Activated gamma-delta T cell treated with anti-CD3 and anti-CD28 coated beads, Interleukin-2, amount 50 U/mL, for 16 hours (primary cell): ENCODE measurements at regions not wholly inside any gene's neighbourhood (a gene's known extent, or its start where the extent isn't known, plus 50 kb on each side); places are given as distances from the start of the nearest gene placed in this dataset.

Experiments used
- DNase-seq: peaks from one replicate; pipeline ENCODE4 v3.0.0-alpha.2; 2020; ENCODE audit warnings: low read depth

DNA sequence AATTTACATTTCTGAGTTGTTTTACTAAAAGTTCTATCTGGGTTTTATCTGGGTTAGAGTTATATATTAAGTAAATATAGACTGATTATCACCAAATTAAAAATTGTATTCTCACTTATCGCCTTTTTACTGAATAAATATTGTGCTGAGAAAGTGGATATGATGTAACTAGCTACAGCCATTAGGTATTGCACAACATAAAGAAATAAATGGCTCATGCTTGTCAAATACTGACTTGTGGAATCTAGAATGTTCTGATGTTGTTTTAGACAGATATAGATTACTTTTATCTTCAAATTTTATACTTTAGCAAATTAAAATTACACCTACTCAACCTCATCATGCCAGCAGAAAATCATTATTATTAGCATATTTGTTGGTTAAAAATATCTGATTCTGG, 1277.1 kb upstream of the MIR17HG start:
- DNase-seq = no peak

DNA sequence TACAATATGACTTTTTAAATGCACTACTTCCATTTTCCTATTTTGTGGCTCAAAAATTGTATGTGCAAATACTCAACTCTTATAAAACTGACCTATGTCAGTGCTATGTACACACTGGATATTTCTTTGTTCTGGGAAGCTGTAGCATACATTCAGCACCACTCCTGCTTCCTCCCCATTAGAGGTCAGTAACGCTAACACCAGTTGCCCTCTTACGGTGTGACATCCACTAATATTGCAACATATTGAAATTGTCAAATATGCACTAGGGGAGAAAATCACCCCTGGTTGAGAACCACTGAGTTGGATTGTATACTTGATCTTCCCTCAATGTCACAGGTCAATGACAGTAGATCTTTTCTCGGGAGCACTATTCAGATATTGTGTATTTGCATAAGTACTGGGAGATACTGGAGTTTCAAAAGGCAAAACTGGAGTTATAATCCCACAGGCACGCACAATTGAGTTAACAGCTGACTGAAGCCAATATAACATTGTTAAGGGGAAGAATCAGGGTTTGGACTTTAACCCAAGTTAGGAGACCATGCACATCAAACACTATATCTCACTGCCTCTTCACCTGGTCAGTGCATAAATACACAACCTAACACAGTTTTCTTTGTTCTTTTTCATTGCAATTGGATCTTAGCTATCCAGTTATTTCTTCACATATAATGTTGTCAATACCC, 1276.5 kb upstream of the MIR17HG start:
- DNase-seq = no peak

DNA sequence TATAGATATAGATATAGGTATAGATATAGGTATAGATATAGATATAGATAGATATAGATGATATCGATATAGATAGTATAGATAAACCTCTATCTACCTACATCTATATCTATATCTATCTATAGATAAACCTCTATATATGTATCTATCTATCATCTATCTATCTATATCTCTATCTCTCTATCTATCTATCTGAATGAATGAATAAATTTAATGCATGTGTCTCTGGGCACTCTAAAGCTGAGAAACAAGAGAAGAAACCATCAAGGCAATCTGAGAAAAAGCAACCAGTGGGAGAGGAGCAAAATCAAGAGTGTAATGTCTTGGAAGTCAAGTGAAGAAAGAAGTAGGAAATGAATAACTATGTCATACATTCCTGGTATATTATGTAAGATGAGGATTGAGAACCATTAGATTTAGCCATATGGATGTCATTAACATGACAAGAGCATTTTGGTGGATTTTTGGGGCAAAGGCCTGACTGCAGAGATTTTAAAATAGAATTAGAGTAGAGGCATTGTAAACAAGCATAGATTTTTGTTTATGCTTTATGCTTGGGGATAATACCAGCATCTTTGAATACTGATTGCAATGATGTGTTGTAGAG, 1262.7 kb upstream of the MIR17HG start:
- no peak for DNase-seq

DNA sequence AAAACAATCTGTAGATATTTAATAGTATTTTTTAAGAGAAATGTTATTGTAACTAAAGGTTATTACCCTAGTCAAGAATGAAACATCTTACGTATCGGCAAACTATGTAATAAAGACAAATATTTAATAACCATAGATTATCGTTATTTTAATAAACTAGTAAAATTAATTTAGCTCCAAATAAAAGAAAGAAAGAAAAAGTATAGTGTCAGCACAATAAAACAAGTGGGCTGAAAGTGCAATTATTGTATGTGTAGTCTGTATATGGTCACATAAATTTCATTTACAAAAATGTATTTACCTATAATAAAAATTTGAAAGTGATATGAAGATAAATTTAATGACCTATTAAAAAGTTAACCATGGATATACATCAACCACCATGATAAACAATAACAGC, 1258.4 kb upstream of the MIR17HG start:
- DNase-seq = no peak

DNA sequence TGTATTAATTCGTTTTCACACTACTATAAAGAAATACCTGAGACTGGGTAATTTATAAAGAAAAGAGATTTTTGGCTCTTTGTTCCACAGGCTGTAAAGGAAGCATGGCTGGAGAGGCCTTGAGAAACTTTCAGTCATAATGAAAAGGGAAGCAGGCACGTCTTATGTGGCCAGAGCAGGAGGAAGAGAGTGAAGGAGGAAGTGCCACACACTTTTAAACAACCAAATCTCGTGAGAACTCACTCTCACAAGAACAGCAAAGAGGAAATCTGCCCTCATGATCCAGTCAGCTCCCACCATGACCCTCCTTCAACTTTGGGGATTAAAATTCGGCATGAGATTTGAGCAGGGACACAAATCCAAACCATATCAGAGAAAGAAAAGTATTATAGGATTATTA, 1255.9 kb upstream of the MIR17HG start:
- no peak for DNase-seq

DNA sequence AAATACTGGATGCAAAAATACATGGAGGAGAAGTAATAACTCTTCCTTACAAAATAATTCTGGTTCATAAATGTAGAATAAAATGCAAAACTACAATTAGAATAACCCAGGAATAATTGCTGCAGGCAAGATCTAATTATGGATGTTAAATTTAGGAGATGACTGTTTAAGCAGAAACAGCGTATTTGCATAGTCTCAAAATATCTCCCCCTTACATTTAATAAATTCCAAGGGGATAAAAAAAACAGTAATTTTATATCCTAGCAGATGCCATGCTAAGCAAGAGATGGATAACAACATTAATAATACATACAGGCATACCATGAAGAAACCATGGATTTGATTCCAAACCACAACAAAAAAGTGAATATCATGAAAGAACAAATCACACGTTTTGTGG, 1253.1 kb upstream of the MIR17HG start:
- no peak for DNase-seq

DNA sequence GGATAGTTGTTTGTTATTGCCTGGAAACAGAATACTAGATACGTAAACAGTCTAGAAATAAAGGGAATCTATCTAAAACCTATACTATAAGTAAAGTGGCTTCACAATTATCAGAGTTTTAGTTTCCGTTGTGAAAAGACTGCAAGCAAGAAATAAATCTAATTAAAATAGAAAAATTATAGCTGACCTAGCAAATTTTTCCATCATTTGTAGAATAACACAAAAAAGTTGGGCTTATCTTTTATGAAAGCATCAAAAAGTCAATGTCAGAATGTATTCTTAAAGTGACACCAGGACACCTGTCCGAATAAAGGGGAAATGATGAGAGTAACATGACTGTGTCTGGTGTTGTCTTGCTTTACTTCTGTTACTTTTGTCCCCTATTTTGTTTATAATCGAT, 1248.9 kb upstream of the MIR17HG start:
- no peak for DNase-seq

DNA sequence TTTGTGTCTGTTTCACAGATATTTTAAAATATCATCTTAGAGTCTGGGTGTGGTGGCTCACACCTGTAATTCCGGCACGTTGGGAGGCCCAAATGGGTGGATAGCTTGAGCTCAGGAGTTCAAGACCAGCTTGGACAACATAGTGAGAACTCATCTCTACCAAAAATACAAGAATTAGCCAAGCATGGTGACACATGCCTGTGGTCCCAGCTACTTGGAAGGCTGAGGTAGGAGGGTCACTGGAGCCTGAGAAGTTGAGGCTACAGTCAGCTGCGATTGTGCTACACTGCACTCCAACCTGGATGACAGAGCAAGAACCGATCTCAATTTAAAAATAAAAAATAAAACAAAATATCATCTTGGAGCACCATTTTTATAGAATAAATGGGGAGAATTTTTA, 1247.6 kb upstream of the MIR17HG start:
- DNase-seq = no peak

DNA sequence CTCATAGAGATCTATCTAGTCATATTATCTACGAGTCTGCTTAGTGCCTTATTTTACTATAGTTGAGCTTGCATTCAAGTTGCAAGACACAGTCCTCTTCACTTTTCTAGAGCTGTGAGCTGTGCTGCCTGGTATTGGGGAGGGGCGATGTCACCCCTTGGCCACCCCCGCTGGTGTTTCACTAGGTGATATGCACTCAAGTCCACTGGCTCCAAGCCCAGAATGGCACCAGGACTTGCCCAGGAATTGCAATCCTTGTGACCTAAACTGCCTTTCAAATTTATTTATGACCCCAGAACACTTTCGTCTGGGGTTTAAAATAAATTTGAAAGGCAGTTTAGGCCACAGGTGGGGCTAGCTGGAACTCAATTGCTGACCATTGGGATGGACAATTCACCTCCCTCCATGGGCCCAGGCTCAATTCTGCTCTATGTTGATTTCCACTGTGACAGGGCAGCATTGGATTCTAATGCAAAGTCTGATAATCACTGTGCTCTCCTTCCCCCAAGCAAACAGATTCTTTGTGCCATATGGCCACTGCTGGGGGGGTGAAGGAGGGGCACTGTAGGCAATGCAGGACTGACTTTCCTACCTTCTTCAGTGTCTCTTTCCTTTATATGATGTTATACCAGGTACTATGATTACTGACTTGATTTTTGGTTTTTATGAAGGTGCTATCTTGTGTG, 1244.2 kb upstream of the MIR17HG start:
- no peak for DNase-seq

DNA sequence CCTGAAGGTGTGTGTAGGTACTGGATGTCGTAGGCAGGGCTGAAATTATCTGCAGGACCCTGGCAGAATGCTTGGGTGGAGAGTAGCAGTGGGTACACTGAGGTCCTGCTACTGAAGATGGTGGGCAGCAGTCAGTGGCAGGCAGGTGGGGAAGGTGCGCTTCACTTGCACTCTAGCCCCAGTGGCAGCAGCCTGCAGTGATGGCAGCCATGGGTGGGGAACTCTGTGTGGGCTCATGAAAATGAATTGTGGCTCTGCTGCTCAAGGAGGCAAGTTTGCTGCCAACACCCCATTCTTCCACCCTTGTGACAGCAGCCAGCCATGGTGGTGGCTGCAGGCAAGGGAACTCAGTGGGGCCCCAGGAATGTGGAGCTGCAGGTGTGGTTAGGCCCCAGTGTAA, 1242.7 kb upstream of the MIR17HG start:
- no peak for DNase-seq

DNA sequence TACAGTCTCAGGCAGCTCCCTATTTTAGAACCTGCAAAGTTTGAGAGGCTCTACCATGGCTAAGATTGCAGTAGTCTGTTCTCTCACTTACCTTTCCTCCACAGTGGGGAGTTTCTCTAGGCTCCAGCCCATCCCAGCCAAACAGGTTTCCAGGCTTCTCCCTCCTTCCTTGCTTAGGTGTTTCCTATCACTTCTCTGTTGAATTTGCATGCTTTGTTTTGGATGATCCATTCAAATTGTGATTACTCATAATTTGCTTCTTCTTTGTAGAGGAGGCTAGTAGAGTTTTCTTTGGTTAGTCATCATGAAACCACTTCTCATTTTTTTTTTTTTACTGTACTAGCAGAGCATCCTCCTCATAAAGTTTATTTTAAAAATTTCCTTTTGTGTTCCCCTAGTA, 1242.2 kb upstream of the MIR17HG start:
- DNase-seq = no peak

DNA sequence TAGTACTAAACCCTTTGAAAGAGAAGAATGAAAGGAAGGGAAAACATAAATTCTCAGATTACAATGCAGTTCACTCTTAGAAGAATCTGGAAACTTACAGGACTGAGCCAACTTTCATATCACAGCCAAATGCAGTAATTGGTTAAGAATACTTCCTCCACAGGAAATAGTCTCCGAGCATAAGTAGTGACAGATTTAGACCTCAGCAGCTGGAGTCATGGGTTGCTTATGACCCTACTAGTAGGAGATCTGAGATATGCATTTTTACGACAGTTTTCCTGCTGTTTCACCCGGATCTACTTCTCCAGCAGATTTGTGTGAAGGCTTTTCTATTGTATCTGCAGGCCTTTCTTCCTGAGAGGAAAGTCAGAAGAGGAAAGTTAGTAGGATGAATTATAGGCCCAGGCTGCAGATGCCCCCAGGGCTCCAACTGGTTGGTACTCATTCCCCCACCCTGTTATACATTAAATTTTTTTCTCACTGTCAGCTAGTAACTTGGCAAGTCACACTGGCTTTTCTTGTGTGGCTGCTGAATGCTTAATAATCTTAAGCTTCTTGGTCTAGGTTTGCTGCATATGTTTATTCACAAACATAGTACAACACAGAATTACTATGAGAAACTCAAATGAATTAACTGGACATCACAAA, 1241.5 kb upstream of the MIR17HG start:
- no peak for DNase-seq

DNA sequence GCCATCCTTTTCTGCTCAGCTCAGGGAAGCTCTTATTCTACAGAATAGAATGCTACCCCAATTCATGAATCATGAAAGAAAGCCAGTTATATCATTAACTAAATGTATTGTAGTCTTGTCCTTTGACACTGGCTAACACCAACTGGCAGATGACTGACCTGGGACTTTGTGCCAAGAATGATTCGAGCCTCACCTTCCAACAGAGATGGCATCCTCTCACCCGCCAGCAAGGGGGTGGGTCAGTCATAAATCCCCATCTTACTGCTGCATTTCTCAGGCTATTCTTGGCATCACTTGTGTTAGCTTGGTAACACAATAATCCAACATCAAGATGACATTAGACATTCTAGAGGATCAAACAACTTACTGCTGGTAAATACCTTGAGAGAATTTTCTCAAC, 1239.8 kb upstream of the MIR17HG start:
- DNase-seq = no peak

DNA sequence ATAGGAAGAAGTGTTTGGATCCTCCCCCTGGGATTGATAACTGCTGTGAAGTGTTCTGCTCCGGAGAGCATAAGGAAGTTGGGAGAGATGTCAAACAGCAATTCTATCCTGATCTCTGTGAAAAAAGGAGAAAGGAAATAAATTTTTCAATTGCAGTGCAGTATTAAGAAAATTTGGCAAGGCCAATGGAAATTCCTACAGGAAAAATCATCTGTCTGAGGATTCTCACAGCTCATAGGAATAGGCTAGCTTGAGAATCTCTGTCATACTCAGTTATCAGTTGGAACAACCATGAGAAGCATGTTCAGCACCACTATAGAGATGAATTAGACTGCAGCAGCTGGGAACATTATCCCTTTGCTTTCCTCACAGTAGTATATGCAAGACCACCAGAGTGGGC, 1238.9 kb upstream of the MIR17HG start:
- DNase-seq = no peak

DNA sequence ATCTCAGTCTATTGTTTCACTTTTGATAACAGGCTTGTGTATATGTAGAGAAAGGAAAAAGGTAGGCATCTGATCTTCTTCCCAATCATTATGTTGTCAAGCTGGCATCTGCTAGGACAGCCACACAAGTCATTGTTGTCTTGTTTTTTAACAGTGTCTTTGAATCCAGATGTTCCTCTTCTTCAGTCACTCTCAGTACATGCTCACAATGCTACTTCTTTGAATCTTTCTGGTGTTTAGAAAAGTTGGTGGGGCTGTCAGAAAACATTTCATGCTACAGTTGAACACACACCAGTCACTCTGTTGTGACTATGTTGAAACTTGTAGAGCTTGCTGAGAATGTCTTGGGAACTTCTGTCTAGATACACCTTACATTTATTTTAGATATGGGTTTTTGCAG, 1231.4 kb upstream of the MIR17HG start:
- no peak for DNase-seq

DNA sequence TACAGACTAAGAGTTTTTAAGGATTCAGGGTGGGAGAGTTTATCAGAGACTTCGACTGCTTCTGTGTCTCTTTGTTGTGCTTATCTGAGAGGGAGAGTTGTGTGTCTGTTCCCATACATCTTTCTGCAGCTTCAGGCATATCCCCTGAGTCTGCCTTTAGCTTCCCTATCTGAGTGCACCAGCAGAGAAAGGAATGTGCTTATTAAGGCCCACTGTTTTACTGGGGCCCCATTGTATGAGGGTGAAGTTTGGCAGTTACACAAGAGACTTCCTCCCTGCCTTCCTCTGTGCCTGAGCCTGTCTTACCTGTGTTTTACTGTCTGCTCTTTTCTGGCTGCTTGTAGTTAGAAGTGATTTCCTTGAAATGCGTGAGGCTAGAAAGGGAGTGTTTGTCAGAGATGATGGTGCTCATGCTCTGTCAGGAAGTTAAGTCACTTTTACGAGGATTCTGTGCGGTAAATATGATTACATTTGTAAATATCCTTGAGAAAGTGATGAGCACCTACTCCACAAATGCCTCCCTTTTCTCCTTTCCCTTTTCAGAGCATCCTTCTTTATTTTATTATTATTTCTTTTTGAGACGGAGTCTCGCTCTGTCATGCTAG, 1228.9 kb upstream of the MIR17HG start:
- no peak for DNase-seq

DNA sequence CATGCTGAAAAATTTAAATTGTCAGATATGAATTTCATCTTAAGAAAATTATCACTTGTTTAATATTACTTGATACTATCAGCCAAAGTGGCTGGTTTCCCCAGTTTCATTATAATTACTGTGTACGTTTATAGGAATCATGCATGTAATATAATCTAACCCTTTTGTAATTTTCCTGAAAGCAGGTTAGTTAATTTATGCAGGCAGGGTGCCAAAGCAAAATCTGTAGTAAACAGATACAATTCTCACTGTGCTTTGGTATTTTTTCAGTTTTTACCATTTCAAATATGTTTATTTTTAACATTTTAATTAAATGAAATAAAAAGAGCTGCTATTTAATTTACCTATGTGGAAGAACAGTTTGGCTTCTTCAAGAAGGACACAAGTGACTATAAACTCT, 1227.5 kb upstream of the MIR17HG start:
- no peak for DNase-seq

DNA sequence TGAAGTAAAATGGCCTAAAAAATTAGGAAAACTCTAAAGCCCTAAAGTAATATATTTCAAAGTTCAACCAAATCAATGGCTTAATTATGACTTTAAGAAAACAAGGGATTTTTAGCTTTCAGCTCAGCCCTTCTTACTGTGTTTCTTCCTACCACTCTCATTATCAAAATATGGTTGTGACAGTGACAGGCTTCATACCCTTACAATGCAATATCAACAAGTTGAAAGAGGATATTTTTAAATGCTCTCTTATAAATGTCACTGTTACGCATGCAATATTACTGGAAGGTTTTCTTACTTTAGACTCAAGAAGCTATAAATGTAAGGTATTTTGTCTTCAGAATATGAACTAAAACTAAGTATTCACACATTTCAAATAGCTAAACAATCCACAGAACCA, 1225.7 kb upstream of the MIR17HG start:
- no peak for DNase-seq

DNA sequence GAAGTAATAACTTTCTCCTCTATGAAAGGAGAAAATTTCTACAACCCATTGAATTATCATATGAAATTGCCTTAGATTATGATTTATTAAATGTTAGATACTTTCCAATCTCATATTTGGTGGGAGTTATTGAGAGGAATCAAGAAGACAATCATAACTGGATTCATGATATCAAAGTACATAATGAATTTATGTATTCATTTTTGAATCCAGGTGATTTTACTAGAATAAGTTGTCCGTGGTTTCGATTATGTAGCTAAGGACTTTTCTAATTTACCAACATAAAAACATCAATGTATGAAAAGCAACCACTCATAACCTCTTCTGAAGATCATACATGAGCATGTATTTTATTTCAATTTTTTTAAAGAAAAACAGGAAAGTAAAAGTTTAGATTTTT, 1225.0 kb upstream of the MIR17HG start:
- no peak for DNase-seq

DNA sequence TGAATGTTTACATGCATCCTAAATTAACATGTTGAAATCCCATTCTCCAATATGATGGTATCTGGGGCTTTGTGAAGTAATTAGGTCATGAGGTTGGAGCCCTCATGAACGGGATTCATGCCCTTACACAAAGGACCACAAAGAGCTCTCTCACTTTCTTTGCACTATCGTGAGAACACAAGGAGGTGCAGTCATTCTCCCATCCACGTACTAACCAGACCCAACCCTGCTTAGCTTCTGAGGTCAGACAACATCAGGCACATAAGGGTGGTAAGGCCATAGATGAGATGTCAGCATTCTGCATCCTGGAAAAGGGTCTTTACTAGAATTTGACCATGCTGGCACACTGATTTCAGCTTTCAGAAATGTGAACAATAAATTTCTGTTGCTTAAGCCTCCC, 1211.9 kb upstream of the MIR17HG start:
- DNase-seq = no peak

DNA sequence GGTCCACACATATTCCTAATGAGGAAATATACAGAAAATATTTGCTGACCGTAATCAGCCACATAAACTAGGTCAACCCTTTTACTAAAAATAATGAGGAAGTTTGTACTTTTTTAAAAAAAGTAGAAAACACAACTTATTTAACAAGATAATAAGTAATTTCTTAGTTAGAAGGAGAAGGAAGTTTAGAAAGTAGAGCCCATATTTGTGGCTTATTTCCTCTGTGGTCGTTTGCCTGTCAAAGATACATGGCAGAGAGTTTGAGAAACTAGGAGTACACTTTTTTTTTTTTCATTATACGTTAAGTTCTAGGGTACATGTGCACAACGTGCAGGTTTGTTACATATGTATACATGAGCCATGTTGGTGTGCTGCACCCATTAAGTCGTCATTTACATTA, 1205.2 kb upstream of the MIR17HG start:
- DNase-seq = no peak

DNA sequence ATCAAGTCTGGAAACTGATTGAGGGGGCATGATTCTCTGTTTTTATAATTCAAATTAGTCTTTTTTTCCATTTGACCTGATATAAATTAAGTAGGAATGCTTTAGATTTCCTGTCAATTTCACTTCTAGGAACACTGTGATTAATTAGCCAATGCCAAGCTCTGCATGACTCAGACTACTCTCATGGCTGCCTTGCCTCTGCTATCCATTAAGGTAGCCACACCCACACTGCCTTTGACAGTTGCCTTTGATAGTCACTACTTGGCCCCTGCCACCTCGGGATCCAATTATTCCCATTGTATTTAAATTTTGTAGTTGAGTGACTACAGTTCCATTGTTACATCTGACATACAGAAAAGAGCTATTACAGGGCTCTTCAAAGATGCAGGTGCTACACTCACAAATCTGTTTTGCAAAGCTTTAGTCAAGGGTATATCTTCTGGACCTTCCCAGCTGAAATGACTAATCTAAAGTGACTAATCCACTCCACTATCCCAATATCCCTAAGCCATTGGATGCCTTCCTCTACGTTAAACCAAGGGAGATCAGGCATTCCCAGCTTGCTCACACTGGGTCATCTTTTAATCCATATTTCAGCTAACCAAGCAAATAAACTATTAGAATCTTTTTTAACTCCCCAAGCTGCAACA, 1193.1 kb upstream of the MIR17HG start:
- DNase-seq = no peak
